PC-9 (cell line): ENCODE measurements at regions not wholly inside any gene's neighbourhood (a gene's known extent, or its start where the extent isn't known, plus 50 kb on each side); places are given as distances from the start of the nearest gene placed in this dataset.

Source experiments
- BruUV-seq: library from RNA; stranded (reverse); fragments of 400-500 nt; replicated peaks from 2 replicates; lab custom pipeline; 2021; lab: Mats Ljungman, UMichigan
- CTCF ChIA-PET: fragments of 300-600 bp; sonication (Branson Sonifier 250); formaldehyde crosslinking; loops from one replicate; lab custom pipeline; 2022; ENCODE audit warnings: antibody characterized with exemption; lab: Charles Lee
- POLR2A ChIA-PET: fragments of 300-600 bp; sonication (Branson Sonifier 250); formaldehyde crosslinking; loops from one replicate; lab custom pipeline; 2022; ENCODE audit warnings: antibody characterized with exemption; ENCODE audit not compliant: unreplicated experiment; lab: Charles Lee
- DNase-seq, 2 experiments: peaks; one replicate each; pipeline versions ENCODE4 v3.0.0 to v3.0.0-alpha.2; 2015 to 2022; ENCODE audit warnings: mixed read lengths in 1 of 2
- H2AFZ ChIP-seq: fragments of 200-600 bp; sonication (generic); 2 replicates; pipeline ENCODE4 v1.8.1; 2017; ENCODE audit warnings: antibody characterized with exemption
- H3F3A ChIP-seq: fragments of 200-600 bp; sonication (generic); 2 replicates; pipeline ENCODE4 v1.8.1; 2017; ENCODE audit warnings: antibody characterized with exemption, mild to moderate bottlenecking, low read depth; ENCODE audit not compliant: insufficient read depth
- H3K27ac ChIP-seq: fragments of 200-600 bp; sonication (generic); 2 replicates; pipeline ENCODE4 v1.6.1; 2016; ENCODE audit warnings: mixed run types
- H3K27me3 ChIP-seq: fragments of 200-600 bp; sonication (generic); 2 replicates; pipeline ENCODE4 v1.6.1; 2016; ENCODE audit warnings: low read depth, mixed run types; ENCODE audit not compliant: insufficient read depth
- H3K36me3 ChIP-seq: fragments of 200-600 bp; sonication (generic); 2 replicates; pipeline ENCODE4 v1.6.1; 2016; ENCODE audit warnings: low read depth, mixed run types
- H3K4me1 ChIP-seq: fragments of 200-600 bp; sonication (generic); replicated peaks from 2 replicates; pipeline ENCODE4 v1.6.1; 2016; ENCODE audit warnings: mixed run types; ENCODE audit not compliant: insufficient read depth
- H3K4me2 ChIP-seq: fragments of 200-600 bp; sonication (generic); 2 replicates; pipeline ENCODE4 v1.6.1; 2017; ENCODE audit warnings: mixed run types
- H3K4me3 ChIP-seq: fragments of 200-600 bp; sonication (generic); 2 replicates; pipeline ENCODE4 v1.6.1; 2016; ENCODE audit warnings: mixed run types
- H3K79me2 ChIP-seq: fragments of 200-600 bp; sonication (generic); 2 replicates; pipeline ENCODE4 v1.6.1; 2017; ENCODE audit warnings: low read depth, mixed run types
- H3K9me2 ChIP-seq: fragments of 200-600 bp; sonication (generic); 2 replicates; pipeline ENCODE4 v1.8.1; 2017; ENCODE audit warnings: mild to moderate bottlenecking; ENCODE audit not compliant: insufficient read depth
- H3K9me3 ChIP-seq: fragments of 200-600 bp; sonication (generic); 2 replicates; pipeline ENCODE4 v1.8.1; 2016; ENCODE audit warnings: low read depth; ENCODE audit not compliant: insufficient read depth
- H4K20me1 ChIP-seq: fragments of 200-600 bp; sonication (generic); 2 replicates; pipeline ENCODE4 v1.8.1; 2017; ENCODE audit not compliant: insufficient read depth
- CTCF ChIP-seq: fragments of 200-600 bp; sonication (generic); conservative IDR thresholded peaks from 2 replicates; pipeline ENCODE4 v1.6.1; 2017; ENCODE audit warnings: mixed run types, antibody characterized with exemption, mild to moderate bottlenecking, moderate library complexity
- EZH2 ChIP-seq: fragments of 200-600 bp; sonication (generic); IDR thresholded peaks from 2 replicates; pipeline ENCODE4 v1.8.0; 2017; ENCODE audit warnings: antibody characterized with exemption, low read depth
- intact Hi-C: fragments of 100-400 bp; cut with micrococcal nuclease; formaldehyde crosslinking; loops from one replicate; pipeline ENCODE4 v1.10.0; 2022; ENCODE audit not compliant: unreplicated experiment

GRCh38 chr1:90405726-90406125 lies 311.4 kb downstream of the BARHL2 start:
- no TSS peak for BruUV-seq
- Histone ChIP-seq H3K27me3 (no peaks in the 10 kb centered on the region), H3K9me3 (peaks cover 15% of the 10 kb centered on the region), H3K36me3 (no peaks in the 10 kb centered on the region), H3K9me2 (no peaks in the 10 kb centered on the region), H3K27ac (no peak overlapping the region), H3K79me2 (no peaks in the 10 kb centered on the region), H3F3A (no peaks in the 10 kb centered on the region), H4K20me1 (no peaks in the 10 kb centered on the region), H3K4me2 (no peak overlapping the region), H2AFZ (no peak overlapping the region), H3K4me1 (peaks cover 21% of the 10 kb centered on the region), H3K4me3 (no peak overlapping the region)
- ChIA-PET POLR2A (no interaction called here), CTCF (no interaction called here)
- no peak for DNase-seq
- intact Hi-C loops, result no loop called here
- TF ChIP-seq EZH2, result no peak
- no peak for TF ChIP-seq CTCF

- TF ChIP-seq EZH2 (no peak), CTCF (no peak)
- Histone ChIP-seq H4K20me1 (no peaks in the 10 kb centered on the region), H3K4me3 (no peak overlapping the region), H3K79me2 (no peaks in the 10 kb centered on the region), H2AFZ (no peak overlapping the region), H3K36me3 (no peaks in the 10 kb centered on the region), H3K4me2 (peak overlapping the region; percentile 53), H3K27me3 (no peaks in the 10 kb centered on the region), H3F3A (no peaks in the 10 kb centered on the region), H3K27ac (peak overlapping the region; percentile 48), H3K4me1 (peaks cover 34% of the 10 kb centered on the region), H3K9me3 (peaks cover 15% of the 10 kb centered on the region), H3K9me2 (0 out of 2 replicates have a peak, but pooled peaks cover 4% of the 10 kb centered on the region)
- intact Hi-C loops, result no loop called here
- BruUV-seq, result no TSS peak
- CTCF ChIA-PET, result interaction anchor here (0.6 kb wide), 1 partner anchor 1408 kb away, joined by 3 read pairs; no protein-coding TSS in a partner anchor
- DNase-seq, result peak; percentile 74 to 96
- POLR2A ChIA-PET, result interaction anchor here (0.5 kb wide), 1 partner anchor 429 kb away, joined by 4 read pairs; no protein-coding TSS in a partner anchor
These were observed 313.9 kb downstream of the BARHL2 start for GRCh38 chr1:90402893-90403849.

GRCh38 chr1:90400131-90400530 lies 317.0 kb downstream of the BARHL2 start:
- Histone ChIP-seq H3K9me2 (0 out of 2 replicates have a peak, but pooled peaks cover 4% of the 10 kb centered on the region), H3K27me3 (no peaks in the 10 kb centered on the region), H4K20me1 (no peaks in the 10 kb centered on the region), H2AFZ (peak overlapping the region; percentile 34; the same call in 1 of the 2 replicates), H3F3A (no peaks in the 10 kb centered on the region), H3K36me3 (no peaks in the 10 kb centered on the region), H3K79me2 (no peaks in the 10 kb centered on the region), H3K4me3 (no peak overlapping the region), H3K4me2 (peak overlapping the region; percentile 26), H3K4me1 (peaks cover 34% of the 10 kb centered on the region), H3K9me3 (peaks cover 12% of the 10 kb centered on the region), H3K27ac (peak overlapping the region; percentile 57)
- intact Hi-C loops, result no loop called here
- BruUV-seq, result no TSS peak
- CTCF ChIA-PET, result no interaction called here
- DNase-seq, result peak in 1 of 2 experiments; percentile 72
- POLR2A ChIA-PET, result no interaction called here
- TF ChIP-seq CTCF (no peak), EZH2 (no peak)
